ENCODE measurements at regions not wholly inside any gene's neighbourhood (a gene's known extent, or its start where the extent isn't known, plus 50 kb on each side); places are given as distances from the start of the nearest gene placed in this dataset.

DNA sequence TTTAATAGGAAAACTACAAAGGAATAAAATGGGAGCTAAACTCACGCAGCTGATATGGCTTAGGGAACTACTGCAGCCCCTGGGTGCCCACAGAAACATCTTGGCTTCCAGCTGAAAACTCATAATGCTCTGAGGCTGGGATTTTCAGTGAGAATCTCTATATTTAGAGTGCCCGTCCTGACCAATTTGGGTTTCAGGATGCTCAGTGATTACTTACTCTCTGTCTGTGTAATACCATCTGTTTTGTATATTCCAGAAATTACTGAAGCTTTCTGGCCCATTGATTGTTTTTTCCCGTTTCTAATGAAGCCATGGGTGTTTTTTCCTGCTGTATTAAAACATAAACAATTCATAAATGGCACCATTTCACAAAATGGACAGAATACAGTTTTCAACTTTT, 50.6 kb upstream of the ZNF385D start:
- no peak for DNase-seq

DNA sequence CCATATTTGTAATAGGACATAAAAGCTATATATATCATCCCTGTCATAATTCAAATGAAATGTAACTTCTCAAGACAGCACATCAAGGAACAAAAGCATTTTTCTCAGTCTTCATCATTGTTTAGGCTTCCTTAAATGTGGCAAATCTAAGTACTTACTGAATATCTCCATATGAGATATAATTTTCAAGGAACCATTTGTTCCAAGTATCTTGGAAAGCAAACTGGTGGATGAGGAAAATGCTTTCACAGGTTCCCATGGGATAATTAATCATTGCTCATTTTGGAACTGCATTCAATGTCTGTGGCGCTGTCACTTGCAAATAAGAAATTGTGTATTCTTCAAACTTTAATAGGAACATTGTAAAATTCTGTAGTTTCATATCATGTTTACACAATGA, 52.6 kb upstream of the ZNF385D start:
- no peak for DNase-seq

DNA sequence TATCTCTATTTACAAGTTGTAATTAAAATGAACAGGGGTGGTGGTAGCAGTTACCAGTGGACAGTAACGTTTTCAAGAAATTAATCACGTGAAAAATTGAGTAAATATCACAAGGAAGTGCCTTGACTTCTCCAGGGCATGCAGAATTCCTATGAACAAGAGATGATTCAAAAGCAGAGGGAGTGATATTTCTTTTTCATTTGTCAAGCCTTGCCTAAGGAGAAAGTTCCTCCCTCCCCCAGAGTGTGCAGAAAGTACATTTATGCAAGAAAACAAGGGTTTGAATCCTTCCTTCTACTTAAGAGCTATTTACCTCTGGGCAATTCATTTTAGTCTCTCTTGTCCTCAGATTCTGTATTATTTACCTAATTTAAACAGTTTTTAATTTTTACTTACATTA, 53.3 kb upstream of the ZNF385D start:
- DNase-seq, result no peak

DNA sequence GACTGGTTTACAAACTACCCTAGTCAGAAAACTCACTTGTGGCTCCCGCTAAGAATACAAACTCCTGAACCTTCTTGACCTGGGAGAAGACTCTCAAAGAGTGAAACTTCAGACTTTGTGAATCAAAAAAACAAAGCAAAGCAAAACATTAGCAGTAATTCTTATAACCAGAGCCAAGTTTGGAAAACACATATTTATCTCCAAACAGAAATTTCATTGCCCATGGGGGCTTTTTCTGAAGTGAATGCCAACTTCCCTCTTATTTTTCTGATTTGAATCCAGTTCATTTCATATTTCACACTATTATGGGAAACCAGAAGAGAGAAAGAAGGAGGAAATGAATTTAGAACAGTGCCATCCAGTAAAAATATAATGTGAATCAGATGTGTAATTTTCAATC, 55.7 kb upstream of the ZNF385D start:
- no peak for DNase-seq

DNA sequence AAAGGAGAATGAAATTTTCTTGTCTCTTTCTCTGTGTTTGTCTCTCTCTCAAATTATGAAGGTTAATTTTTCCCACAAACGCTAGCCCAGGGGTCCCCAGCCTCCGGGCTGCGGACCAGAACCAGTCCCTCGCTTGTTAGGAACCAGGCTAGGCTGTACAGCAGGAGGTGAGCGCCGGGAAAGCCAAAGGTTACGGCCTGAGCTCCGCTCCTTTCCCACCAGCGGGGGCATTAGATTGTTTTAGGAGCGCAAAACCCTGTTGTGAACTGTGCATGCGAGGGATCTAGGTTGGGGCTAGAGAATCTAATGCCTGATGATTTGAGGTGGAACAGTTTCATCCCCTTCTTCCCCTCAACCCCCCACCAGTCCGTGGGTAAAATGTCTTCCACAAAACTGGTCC, 74.7 kb upstream of the ZNF385D start:
- no peak for DNase-seq

DNA sequence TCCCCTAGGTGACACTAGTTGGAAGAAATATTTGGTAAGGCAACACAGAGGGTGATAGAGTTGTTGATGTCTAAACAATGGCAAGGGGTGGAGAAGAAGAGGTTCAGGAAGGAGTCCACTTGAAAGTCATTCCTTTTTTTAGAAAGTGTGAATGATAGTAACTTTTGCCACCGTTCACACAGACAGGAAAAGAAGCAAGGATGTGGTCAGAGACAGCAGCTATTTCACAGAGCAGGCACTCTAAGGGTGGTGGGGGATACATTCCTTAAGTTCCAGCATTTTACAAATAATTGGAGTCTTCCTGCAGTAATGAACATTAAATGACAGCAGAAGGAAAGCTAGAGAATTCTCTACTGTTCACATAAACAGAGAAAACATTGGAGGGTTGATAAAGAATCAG, 75.4 kb upstream of the ZNF385D start:
- DNase-seq, result no peak

DNA sequence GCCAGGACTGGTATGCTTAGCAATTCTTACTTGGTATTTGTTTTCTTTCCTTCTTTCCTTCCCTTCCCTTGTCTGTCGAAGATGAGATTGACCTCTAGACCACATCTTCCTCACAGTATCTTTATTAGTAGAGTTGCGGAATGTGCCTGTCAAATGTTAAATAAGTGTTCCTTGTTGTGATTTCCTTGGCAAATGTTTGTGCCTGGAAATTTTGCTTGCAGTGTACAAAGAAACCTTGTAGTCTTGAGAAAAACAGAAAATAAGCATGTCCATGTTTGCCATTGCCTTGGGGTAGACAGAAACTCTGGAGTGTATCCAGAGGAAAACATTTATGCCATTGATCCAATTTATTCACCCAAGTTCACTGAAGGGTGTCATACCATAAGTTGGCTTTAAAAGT, 79.5 kb upstream of the ZNF385D start:
- DNase-seq, result no peak

DNA sequence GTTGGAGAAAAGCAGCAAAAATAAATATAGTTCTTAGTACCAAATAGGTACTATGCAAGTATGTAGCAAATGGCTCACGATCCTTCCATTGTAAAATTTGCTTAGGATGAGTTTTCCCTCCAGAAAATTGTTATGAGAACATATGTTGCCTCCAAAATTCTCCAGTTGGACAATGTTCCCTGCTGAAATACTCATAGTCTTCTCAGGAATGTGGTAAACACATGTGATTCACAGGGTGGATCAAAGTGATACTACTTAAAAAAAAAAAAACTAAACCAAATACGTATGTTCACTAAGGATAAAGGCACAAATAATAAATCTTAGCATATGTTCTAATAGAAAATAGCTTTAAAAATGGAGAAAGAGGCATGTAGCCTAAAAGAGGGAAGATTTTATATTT, 84.3 kb upstream of the ZNF385D start:
- no peak for DNase-seq

DNA sequence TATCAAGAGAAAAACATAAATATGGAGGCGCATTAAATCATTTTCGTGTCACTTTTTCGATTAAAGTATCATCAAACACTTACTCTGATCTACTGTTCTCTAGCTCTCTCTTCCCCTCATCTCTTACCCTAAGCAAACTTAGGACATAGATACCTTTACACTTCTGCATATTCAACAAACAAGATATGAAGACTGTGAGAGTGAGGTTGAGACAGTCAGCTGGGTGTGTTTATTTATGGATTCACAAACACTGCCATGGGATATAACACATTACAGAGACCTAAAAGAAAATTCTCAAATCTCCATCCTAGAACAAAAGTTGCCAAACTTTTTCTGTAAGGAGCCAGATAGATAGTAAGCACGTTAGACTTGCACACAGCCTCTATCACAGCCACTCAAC, 85.2 kb upstream of the ZNF385D start:
- DNase-seq, result no peak

DNA sequence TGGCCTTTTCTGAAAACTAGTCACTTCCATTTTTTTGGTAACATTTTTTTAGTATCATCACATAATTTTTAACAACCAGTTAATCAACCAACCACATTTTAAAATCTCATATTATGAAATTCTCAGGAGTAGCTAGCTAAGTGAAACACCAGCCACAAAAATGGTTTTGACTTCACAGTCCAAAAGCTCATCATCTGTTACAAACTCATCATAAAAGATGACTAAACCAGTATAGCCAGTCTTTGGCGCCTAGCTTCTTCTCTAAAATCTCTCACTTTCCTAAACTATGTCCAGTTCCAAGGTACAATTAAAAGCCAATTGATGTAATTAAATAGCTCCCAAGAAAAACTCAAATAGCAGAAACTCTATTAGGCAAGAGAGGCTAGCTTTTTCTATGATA, 88.2 kb upstream of the ZNF385D start:
- DNase-seq, result no peak

DNA sequence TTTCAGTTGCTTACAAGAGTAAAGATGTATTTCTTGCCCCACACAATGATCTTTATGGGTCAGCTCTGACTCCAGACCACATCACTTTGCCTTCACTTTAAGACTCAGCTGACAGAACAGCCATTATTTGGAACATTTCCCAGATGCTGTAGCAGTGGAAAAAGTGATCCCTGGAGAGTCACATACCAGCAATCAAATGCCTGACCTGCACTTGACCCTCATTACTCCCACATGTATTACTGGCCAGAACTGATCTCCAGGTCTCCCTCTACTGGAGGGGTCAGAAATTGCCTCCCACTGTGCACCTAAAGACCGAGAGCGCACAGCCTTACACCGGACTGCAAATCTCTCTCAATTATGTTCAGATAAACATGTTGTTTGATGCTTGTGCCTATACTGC, 88.6 kb upstream of the ZNF385D start:
- no peak for DNase-seq

DNA sequence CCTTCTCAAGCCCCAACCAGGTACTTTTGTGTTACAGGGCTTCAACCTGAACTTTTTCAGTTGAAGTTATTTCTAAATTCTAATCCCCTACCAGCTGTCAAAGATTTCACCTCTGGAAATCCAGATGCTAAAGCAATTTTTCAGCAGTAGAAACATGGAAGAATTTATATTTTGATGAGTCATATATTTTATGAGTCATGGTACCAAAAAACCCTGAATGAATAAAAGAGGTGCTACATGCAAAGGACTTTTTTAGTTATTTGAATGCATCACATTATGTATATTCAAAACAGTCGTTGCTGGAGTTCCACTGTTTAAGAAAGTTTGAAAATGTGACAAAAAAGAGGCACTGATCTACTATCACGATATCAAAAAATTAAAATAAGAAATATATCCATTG, 96.0 kb upstream of the ZNF385D start:
- no peak for DNase-seq

DNA sequence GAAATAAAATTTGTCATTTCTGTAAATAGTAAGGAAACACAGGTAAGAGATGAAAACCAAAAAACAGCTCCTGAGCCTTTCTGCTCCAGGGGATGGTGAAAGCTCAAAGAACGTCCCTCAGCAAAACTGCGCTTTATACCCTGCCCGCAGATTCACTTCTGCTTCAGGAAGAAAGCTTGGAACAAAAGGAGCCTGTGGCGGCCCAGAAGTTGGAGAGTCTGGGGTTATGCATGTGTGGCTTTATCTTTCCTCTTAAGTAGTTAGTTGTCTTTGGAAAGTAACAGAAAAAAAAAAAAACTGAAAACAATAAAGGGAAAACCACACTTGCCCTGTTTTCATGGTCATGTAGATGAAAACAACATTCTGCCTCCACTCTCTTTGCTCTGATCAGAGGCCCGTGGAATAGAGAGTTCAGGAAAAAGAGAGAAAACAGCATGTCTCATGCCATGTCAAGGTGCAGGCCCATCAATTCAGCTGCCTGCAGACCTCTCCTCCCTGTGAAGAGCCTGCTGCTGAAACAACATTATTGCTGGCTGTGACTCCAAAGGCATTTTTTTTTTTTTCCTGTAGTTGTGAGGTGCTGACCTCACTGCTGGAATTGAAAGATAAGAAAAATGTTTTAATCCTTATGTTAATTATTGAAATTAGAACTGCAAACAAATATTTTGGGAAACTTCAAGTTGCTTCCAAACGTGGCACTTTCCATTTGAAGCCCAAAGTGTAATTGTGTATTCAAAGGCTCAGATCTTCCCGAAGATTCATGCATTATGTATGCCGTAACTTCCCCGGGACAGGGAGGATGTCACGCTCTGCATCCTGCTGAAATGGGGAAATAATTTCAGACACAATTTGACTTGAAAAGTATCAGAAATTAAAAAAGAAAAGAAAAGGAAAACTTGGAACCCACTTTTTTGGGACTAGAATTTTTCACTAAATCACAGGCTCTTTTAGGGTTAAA, 108.4 kb upstream of the ZNF385D start:
- no peak for DNase-seq

DNA sequence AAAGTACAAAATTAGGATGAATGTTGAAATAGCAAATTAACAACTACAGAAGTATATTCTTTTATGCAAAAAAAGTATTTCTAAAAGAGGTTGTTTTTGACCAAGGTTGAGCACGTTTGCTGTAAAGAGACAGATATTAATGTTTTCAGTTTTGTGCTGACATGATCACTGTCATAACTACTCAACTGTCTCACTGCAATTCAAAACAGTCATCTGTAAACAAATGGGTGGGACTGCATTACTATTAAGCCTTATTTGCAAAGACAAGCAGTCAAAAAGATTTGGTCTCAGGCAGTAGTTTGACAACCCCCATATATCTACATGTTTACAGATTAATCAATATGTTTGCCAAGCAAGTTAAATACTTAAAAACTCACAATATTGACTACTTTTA, 109.1 kb upstream of the ZNF385D start:
- DNase-seq, result no peak

DNA sequence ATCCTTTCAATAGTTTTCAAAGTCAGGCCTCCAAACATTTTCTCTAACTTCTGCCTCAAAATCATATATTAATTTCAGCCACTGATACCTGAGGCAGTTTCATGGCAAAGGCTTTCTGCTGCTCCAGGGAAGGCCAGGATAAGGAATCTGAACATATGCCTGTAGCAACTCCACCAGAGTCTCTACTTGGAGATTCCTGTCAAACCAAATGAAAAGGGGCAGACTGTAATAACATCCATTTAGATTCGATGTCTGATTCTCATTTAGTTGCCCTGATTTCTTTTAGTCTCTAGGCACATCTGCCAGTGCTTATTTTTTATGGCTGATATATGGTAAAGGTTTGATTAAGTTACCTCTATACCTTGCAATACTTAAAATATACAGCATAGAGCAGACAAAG, 109.6 kb upstream of the ZNF385D start:
- DNase-seq, result no peak

DNA sequence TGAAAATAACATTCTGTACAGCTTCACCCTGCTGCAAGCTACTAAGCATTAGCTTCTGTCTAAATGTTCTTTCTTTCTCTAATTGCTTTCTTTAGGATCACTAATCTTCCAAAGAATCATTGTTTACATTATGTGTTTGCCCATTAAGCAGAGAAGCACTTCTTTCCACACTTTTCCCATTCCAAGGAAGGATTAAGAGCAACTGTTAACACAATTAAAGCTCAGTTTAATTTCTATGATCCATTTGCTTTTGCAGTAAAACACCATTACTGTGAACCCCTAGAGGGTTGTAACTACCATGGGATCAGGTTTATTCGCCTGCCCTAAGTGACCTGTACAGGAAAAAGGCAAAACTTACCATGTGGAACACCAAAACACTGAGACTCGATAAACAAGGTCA, 125.8 kb upstream of the ZNF385D start:
- no peak for DNase-seq

DNA sequence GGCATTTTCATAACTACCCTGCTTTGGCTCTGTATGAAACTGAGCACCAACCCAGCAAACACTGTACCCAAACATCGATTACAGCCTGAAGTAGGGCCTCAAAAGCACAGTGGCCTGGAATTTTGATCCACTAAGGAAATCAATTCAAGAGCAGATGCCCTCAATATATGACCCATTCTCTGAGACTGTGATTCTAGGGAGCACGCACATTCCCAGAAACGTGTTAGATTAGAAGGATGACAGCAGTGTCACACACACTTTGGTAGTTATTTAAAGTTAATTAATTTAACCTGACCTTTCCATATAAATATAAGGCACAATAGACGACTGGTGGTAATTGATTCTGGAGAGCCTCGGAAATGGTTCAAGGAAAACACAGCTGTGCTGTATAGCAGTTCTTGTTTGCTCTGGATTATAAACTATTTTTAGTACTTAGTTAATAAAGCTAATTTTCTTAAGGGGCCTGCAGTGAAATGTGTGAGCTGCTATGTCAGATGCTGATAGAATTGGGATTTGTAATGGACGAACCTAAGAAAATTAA, 126.3 kb upstream of the ZNF385D start:
- DNase-seq, result no peak

DNA sequence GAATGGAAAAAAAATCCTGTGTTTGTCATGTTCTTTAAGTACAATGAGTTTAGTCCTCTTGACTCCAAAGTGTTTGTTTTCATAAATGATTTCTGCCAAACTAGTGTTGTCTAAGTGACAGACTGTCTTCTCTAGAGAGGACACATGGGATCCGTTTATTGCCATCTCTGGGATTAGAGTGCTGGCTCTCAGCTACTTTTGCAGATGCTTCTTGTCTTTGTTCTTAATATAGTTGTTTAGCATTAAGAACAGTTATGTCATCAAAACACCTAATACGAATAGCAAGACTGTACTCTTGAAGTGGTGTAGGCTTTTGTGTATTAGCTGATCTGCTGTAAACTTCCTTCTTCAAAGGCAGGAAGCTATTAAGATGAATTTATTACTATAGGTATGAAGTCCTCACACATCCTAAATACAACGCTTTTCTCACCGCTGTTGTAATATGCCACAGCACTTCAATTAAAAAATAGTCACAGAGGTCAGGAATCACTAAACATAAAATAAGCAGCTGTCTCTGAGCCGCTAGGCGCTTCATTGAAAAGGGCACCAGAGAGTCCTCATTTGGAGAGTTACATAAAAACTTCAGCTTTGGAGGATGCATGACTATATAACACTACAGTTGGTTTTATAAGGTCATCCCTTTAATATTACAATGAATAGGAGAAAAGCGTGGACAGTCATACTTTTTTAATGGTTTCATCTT, 128.3 kb upstream of the ZNF385D start:
- DNase-seq, result no peak

DNA sequence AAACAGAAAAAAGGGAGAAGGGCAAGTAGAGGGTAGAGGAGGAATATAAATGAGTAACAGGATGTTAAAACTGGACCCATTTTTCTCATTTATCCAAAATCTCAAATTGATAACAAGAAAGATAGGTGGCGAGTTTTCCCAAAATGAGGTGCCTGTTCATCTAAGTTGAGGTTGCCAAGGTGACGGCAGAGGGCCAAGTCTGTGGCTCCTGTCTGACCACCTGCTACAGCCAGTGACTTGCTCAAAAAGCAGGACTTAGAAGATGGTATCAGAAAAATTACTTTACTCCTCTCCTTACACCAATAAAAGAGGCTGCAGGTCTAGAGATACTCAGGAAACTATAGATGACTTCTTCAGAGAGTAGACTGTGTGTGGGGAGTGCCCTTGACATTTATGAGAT, 137.6 kb upstream of the ZNF385D start:
- DNase-seq, result no peak

DNA sequence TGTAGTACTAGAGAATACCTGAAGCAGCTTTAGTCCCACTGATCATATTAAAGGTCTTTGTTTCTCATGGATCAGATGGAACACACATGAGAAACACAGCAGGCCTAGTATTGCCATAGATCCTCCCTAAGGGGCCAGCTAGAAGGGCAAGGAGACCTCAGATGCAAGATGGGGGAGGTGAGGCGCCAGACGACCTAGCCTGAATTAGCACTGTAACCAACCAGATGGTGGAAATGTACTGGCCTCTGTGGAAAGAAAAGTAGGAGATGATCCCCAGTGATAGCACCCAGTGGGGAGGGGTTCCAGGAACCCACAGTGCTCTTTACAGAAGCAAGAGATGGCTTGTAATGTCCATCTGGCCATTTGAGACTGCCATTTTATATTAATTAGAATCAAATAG, 138.2 kb upstream of the ZNF385D start:
- DNase-seq, result no peak

DNA sequence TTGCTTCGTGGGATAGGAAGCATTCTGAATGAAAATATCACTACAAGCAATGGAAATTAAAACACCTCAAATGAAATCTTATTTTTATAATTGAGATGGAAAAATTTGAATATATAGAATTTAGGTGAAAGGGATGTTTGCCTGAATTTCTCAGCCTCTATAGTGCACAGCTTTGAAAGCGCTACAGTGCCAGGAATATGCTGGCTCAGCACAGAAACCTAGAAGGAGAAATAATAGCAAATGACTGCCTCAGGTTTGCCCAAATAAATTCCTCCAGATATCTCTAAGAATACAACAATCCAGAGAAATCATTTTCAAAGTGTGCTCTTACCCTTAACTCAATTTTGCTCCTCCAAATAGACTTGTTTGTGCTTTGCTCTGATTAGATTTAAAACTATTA, 141.1 kb upstream of the ZNF385D start:
- no peak for DNase-seq

DNA sequence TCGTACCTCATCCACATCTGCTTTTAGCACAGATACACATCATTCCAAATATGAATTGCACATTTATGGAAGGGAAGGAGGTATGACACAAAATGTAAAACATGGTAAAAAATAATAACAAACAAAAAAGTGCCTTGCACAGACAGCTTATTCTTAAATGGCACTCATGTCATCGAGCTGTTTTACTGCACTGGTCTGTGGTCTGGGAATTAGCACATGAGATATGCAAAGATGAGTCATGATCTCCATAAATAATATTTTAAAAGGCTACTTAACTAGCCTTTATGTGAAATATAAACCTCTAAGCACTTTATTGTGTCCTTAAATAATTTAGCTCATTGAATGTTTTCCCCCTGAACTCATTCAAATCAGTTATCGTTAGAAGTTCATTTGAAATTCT, 142.2 kb upstream of the ZNF385D start:
- no peak for DNase-seq

DNA sequence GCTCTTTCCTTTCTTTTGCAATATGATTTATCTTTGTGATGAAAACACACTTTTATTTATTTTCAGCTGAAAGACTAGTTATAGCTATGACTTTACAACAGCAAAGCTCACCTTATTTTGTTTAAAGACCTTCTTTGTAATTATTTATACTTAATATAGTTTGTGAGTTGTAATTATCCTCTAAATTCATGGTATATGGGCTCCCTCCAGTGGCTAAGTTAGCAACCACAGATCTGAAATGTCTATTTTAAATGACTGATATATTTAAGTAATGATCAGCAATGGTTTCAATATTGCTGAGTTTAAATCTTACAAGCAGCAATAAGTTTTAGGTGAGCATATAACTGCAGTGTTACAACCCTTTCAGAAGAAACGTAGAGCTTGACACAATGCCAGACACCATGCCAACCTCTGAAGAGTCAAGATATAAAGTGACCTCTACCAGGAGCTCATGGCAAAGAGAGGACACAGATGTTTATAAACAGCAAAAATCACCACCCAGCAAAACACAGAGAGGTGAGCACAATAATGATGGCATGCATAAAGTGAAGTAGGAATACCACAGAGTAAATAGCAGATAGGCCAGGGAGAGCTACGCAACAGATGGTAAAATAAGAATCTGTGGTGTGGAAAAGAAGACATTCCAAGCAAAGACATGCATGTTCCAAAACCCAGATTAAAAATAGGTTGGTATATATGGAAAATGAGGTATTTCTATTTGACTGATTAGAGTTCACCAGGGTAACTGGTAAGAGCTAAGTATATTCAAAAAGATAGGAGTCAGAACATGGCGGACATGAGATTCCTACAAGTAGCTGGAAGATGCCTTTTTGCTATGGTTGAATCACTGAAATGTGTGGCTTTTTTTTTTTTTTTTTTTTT, 143.7 kb upstream of the ZNF385D start:
- no peak for DNase-seq

Data from activated naive CD4-positive, alpha-beta T cell treated with Interleukin-2 at 50 U/mL for 16 hours (primary cell).